HEK293 (cell line): ENCODE measurements at regions not wholly inside any gene's neighbourhood (a gene's known extent, or its start where the extent isn't known, plus 50 kb on each side); places are given as distances from the start of the nearest gene placed in this dataset.

Experiments used
- CTCF ChIP-seq: fragments of 450-650 bp; formaldehyde crosslinking; IDR thresholded peaks from 2 replicates; pipeline ENCODE4 v1.5.1; 2016; ENCODE audit warnings: missing biosample characterization, missing genetic modification characterization
- PRDM4 ChIP-seq: fragments of 450-650 bp; formaldehyde crosslinking; IDR thresholded peaks from 2 replicates; pipeline ENCODE4 v1.5.1; 2017; ENCODE audit warnings: missing biosample characterization, missing genetic modification characterization
- REST ChIP-seq: fragments of 450-650 bp; formaldehyde crosslinking; IDR thresholded peaks from 2 replicates; pipeline ENCODE4 v1.5.1; 2016; ENCODE audit warnings: missing biosample characterization, missing genetic modification characterization
- ZNF354C ChIP-seq: fragments of 450-650 bp; formaldehyde crosslinking; IDR thresholded peaks from 2 replicates; pipeline ENCODE4 v1.5.1; 2016; ENCODE audit warnings: missing biosample characterization, missing genetic modification characterization, low read depth, borderline replicate concordance
- ZNF514 ChIP-seq: fragments of 450-650 bp; formaldehyde crosslinking; IDR thresholded peaks from 2 replicates; pipeline ENCODE4 v1.5.1; 2016; ENCODE audit warnings: missing biosample characterization, missing genetic modification characterization

- TF ChIP-seq REST (no peak), CTCF (tag by site-specific recombination) (no peak), PRDM4 (tag by site-specific recombination) (no peak), ZNF514 (tag by site-specific recombination) (no peak), ZNF354C (tag by site-specific recombination) (no peak)
Observed at GRCh38 chr5:41670854-41671479, 160.6 kb upstream of the PLCXD3 start.
